22Rv1 (cell line): ENCODE measurements at regions not wholly inside any gene's neighbourhood (a gene's known extent, or its start where the extent isn't known, plus 50 kb on each side); places are given as distances from the start of the nearest gene placed in this dataset.
A peak's percentile ranks its signal among the peaks of the same experiment; 100 is the strongest.

Experiments used
- H3K27ac ChIP-seq: fragments of 450-650 bp; 2 replicates; pipeline ENCODE4 v1.5.1; 2017
- ZFX ChIP-seq: fragments of 450-650 bp; IDR thresholded peaks from 2 replicates; pipeline ENCODE4 v1.6.1; 2017; ENCODE audit warnings: antibody characterized with exemption, borderline replicate concordance
- TF ChIP-seq, protein P1 (sequence below): fragments of 450-650 bp; IDR thresholded peaks from 2 replicates; pipeline ENCODE4 v1.5.1; 2017; ENCODE audit warnings: mild to moderate bottlenecking

DNA sequence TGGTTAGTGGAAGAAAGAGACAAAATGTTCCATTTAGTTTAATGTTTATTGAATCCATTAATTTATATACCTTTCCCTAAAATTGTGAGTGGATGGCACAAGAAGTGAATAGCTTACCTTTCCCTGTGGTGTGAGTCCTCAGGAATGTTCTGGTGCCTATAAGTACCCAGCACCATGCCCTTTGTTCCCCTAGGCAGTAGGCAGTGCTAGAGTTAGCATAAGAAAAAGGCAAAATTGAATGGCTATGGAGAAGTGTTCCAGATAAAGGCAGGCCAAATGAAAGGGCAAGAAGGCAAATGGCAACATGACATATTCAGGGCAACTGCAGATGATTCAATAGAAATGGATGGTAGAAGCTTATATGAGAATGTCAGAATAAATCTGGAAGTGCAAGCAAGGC, 370.8 kb upstream of the PTGER4 start:
- no peak for TF ChIP-seq ZFX
- TF ChIP-seq, protein P1, sequence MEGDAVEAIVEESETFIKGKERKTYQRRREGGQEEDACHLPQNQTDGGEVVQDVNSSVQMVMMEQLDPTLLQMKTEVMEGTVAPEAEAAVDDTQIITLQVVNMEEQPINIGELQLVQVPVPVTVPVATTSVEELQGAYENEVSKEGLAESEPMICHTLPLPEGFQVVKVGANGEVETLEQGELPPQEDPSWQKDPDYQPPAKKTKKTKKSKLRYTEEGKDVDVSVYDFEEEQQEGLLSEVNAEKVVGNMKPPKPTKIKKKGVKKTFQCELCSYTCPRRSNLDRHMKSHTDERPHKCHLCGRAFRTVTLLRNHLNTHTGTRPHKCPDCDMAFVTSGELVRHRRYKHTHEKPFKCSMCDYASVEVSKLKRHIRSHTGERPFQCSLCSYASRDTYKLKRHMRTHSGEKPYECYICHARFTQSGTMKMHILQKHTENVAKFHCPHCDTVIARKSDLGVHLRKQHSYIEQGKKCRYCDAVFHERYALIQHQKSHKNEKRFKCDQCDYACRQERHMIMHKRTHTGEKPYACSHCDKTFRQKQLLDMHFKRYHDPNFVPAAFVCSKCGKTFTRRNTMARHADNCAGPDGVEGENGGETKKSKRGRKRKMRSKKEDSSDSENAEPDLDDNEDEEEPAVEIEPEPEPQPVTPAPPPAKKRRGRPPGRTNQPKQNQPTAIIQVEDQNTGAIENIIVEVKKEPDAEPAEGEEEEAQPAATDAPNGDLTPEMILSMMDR: no peak
- H3K27ac ChIP-seq: peak overlapping the region; percentile 91

GRCh38 chr5:40307920-40308319, 371.8 kb upstream of the PTGER4 start:
- peak overlapping the region; percentile 91 for H3K27ac ChIP-seq
- TF ChIP-seq, protein P1: no peak
- TF ChIP-seq ZFX: no peak

DNA sequence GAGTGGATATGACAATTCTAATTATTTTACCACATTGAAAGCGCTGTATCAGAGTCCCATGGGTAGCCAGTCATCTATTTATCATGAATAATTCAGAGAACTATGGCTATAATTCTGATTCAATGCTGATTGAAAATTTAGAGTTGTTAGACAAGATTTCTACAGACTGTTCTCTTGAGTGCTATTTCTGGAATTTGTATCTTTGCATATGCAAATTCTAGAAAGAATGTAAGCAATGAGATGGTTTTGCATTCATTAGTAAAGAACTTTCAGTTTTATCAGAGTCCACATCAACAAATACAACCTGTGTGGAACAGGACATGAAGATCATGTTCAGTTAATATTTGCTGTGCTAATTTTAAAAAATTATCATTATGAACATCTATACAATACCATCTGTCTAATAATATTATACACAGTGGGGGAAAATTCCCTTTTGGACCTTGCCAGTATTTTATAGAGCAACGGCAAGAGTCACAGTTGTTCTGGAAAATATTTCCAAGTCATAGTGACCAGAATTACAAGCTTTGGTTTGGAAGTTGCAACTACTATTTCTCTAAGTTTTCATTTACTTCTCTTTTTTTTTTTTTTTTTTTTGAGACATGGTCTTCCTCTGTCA, 372.7 kb upstream of the PTGER4 start:
- no peak for TF ChIP-seq ZFX
- TF ChIP-seq, protein P1: no peak
- H3K27ac ChIP-seq: peak overlapping the region; percentile 91

DNA sequence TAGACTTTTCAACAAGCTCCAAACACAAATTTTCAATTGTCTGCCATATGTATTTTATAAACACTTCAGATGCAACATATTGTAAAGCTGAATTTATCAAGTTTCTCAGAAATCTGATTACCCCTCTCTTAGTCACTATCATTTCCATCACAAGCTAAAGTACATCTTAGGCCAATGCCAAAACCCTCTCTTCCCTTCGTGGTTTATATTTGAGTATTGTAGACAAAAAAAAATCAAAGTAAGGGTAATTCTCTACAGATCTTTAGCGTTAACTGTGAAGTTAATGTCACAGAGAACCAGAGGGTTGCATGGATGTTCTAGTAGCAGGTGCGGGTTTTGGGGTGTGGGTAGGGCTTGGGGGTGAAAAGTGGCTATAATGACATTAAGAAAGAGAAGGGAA, 387.7 kb upstream of the PTGER4 start:
- TF ChIP-seq ZFX: no peak
- TF ChIP-seq, protein P1: no peak
- H3K27ac ChIP-seq: no peak overlapping the region

GRCh38 chr5:40291338-40291737, 388.4 kb upstream of the PTGER4 start:
- no peak for TF ChIP-seq ZFX
- TF ChIP-seq, protein P1: no peak

GRCh38 chr5:40288800-40289485, 390.8 kb upstream of the PTGER4 start:
- no peak for TF ChIP-seq ZFX
- TF ChIP-seq, protein P1: peak; percentile 36
- no peak overlapping the region for H3K27ac ChIP-seq

More at GRCh38 chr5:40291338-40291737, 388.4 kb upstream of the PTGER4 start:
- H3K27ac ChIP-seq: no peak overlapping the region

DNA sequence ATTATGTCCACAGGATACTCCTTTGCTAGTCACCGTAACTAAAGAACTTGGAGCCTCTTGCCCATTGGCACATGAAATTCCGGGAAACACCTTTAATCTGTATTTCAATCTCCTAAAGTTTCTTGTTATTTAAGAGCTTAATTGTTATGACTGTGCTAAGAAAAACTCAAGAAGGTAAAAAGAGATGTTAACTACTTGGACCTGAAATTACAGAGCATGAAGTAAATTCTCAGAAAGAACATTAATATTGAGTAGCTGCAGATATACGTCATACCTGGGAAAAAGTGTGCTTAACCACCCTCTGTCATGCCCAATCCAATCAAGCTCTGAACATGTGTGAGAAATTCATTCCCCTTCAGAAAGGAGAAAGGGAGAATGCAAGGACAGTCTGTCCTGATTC, 394.9 kb upstream of the PTGER4 start:
- no peak overlapping the region for H3K27ac ChIP-seq
- TF ChIP-seq, protein P1: no peak
- TF ChIP-seq ZFX: no peak
